H1 (cell line): ENCODE measurements at regions not wholly inside any gene's neighbourhood (a gene's known extent, or its start where the extent isn't known, plus 50 kb on each side); places are given as distances from the start of the nearest gene placed in this dataset.

Experiments
- CTCF ChIA-PET: fragments of 300-600 bp; sonication (Branson Sonifier 250); formaldehyde crosslinking; loops from one replicate; lab custom pipeline; 2021; ENCODE audit not compliant: partially characterized antibody; lab: Charles Lee
- POLR2A ChIA-PET: fragments of 300-600 bp; sonication (Branson Sonifier 250); formaldehyde crosslinking; loops from one replicate; lab custom pipeline; 2021; ENCODE audit warnings: inconsistent platforms; ENCODE audit not compliant: partially characterized antibody; lab: Charles Lee
- DNase-seq, 2 experiments: peaks; one replicate each; pipeline versions ENCODE4 v3.0.0 to v3.0.0-alpha.2; 2010 to 2022; ENCODE audit warnings: low spot score in 2 of 2, low read depth in 1 of 2, mixed read lengths in 1 of 2
- FAIRE-seq: peaks from 2 replicates; lab custom pipeline; 2011; peaks lifted over from hg19 to GRCh38; lab: Jason Lieb, UNC
- H2AFZ ChIP-seq: 2 replicates; pipeline ENCODE4 v1.8.1; 2012; ENCODE audit warnings: low read length, inconsistent platforms
- H2AK5ac ChIP-seq: 2 replicates; pipeline ENCODE4 v1.6.1; 2013; ENCODE audit warnings: low read depth, low read length
- H2BK120ac ChIP-seq: replicated peaks from 2 replicates; pipeline ENCODE3; 2013; ENCODE audit warnings: low read depth, low read length, inconsistent platforms
- H2BK12ac ChIP-seq: 2 replicates; pipeline ENCODE4 v1.6.1; 2013; ENCODE audit warnings: low read depth, low read length
- H2BK15ac ChIP-seq: 2 replicates; pipeline ENCODE4 v1.6.1; 2013; ENCODE audit warnings: low read length
- H2BK20ac ChIP-seq: 2 replicates; pipeline ENCODE4 v1.6.1; 2013; ENCODE audit warnings: low read length
- H2BK5ac ChIP-seq: 2 replicates; pipeline ENCODE4 v1.6.1; 2013; ENCODE audit warnings: low read depth, low read length
- H3K14ac ChIP-seq: 2 replicates; pipeline ENCODE4 v1.6.1; 2013; ENCODE audit warnings: inconsistent platforms; ENCODE audit not compliant: insufficient read length
- H3K18ac ChIP-seq: 2 replicates; pipeline ENCODE4 v1.6.1; 2013; ENCODE audit warnings: low read length; ENCODE audit errors: extremely low read depth
- H3K23ac ChIP-seq: 2 replicates; pipeline ENCODE4 v1.6.1; 2013; ENCODE audit warnings: inconsistent platforms; ENCODE audit not compliant: insufficient read length
- H3K23me2 ChIP-seq: 2 replicates; pipeline ENCODE4 v1.6.1; 2013; ENCODE audit warnings: low read depth, low read length
- H3K27ac ChIP-seq: 2 replicates; pipeline ENCODE4 v1.6.1; 2011; ENCODE audit warnings: low read depth, low read length, inconsistent platforms
- H3K27me3 ChIP-seq, 4 experiments: replicated peaks in 1 of 4; 1 replicate in 1 of 4; 2 replicates in 3 of 4; pipeline versions ENCODE4 v1.6.1 to v1.8.1; 2011 to 2013; ENCODE audit warnings: low read length in 3 of 4, mild to moderate bottlenecking in 3 of 4, inconsistent platforms in 2 of 4, mixed read lengths in 2 of 4, moderate library complexity in 1 of 4; ENCODE audit not compliant: control insufficient read depth in 3 of 4, insufficient read depth in 3 of 4; ENCODE audit errors: extremely low read depth in 1 of 4
- H3K36me3 ChIP-seq, 4 experiments: 2 replicates each; pipeline versions ENCODE4 v1.6.1 to v1.8.1; 2011 to 2013; ENCODE audit warnings: mild to moderate bottlenecking in 4 of 4, low read length in 3 of 4, moderate library complexity in 2 of 4, control low read depth in 1 of 4, inconsistent platforms in 1 of 4; ENCODE audit not compliant: insufficient read depth in 4 of 4, control insufficient read depth in 2 of 4
- H3K4ac ChIP-seq: replicated peaks from 2 replicates; pipeline ENCODE3; 2013; ENCODE audit warnings: low read length, low read depth, mixed read lengths, inconsistent platforms; ENCODE audit not compliant: insufficient read length
- H3K4me1 ChIP-seq, 4 experiments: replicated peaks in 1 of 4; 1 replicate in 1 of 4; 2 replicates in 3 of 4; pipeline versions ENCODE4 v1.6.1 to v1.8.1; 2011 to 2013; ENCODE audit warnings: low read length in 3 of 4, inconsistent platforms in 2 of 4, mixed read lengths in 1 of 4; ENCODE audit not compliant: insufficient read depth in 4 of 4, control insufficient read depth in 3 of 4
- H3K4me2 ChIP-seq, 2 experiments: 2 replicates each; pipeline versions ENCODE4 v1.6.1 to v1.8.1; 2011 to 2013; ENCODE audit warnings: low read depth in 2 of 2, low read length in 2 of 2, control low read depth in 1 of 2, inconsistent platforms in 1 of 2, mild to moderate bottlenecking in 1 of 2; ENCODE audit not compliant: insufficient read depth in 1 of 2
- H3K4me3 ChIP-seq, 4 experiments: fragments of 200-600, 300-600 bp in 1 of 4; sonication (generic), shearing (Covaris generic), sonication (Bioruptor Twin) in 1 of 4; 2 replicates each; pipeline versions ENCODE4 v1.5.1 to v1.8.1; 2011 to 2016; ENCODE audit warnings: low read length in 4 of 4, low read depth in 3 of 4, control low read depth in 2 of 4, inconsistent platforms in 2 of 4, mild to moderate bottlenecking in 2 of 4, mixed read lengths in 1 of 4, moderate library complexity in 1 of 4; ENCODE audit not compliant: insufficient read depth in 2 of 4; ENCODE audit errors: extremely low read depth in 1 of 4
- H3K56ac ChIP-seq: replicated peaks from 2 replicates; pipeline ENCODE3; 2013; ENCODE audit warnings: low read depth, mild to moderate bottlenecking, mixed read lengths, low read length, inconsistent platforms; ENCODE audit not compliant: insufficient read length
- H3K79me1 ChIP-seq: 2 replicates; pipeline ENCODE4 v1.6.1; 2013; ENCODE audit warnings: low read depth, low read length, control low read depth
- H3K79me2 ChIP-seq, 2 experiments: 2 replicates each; pipeline versions ENCODE4 v1.6.1 to v1.8.1; 2012 to 2013; ENCODE audit warnings: low read length in 2 of 2, mild to moderate bottlenecking in 2 of 2, inconsistent platforms in 1 of 2; ENCODE audit not compliant: insufficient read depth in 2 of 2, control insufficient read depth in 1 of 2
- H3K9ac ChIP-seq, 4 experiments: replicated peaks in 1 of 4; 1 replicate in 1 of 4; 2 replicates in 3 of 4; pipeline versions ENCODE4 v1.6.1 to v1.8.1; 2011 to 2013; ENCODE audit warnings: low read depth in 3 of 4, low read length in 3 of 4, control low read depth in 2 of 4, mild to moderate bottlenecking in 2 of 4, moderate library complexity in 2 of 4, inconsistent platforms in 1 of 4; ENCODE audit errors: extremely low read depth in 1 of 4
- H3K9me3 ChIP-seq, 2 experiments: 2 replicates each; pipeline versions ENCODE4 v1.6.1 to v1.8.1; 2012 to 2013; ENCODE audit warnings: mild to moderate bottlenecking in 2 of 2, moderate library complexity in 2 of 2, control low read depth in 1 of 2, inconsistent platforms in 1 of 2, low read depth in 1 of 2, low read length in 1 of 2, mixed read lengths in 1 of 2; ENCODE audit not compliant: insufficient read depth in 2 of 2
- H4K20me1 ChIP-seq, 2 experiments: replicated peaks in 1 of 2; 2 replicates each; pipeline versions ENCODE3 to v1.8.1; 2011 to 2013; ENCODE audit warnings: inconsistent platforms in 2 of 2, low read length in 2 of 2, mild to moderate bottlenecking in 1 of 2; ENCODE audit not compliant: insufficient read depth in 2 of 2, control insufficient read depth in 1 of 2
- H4K5ac ChIP-seq: 2 replicates; pipeline ENCODE4 v1.6.1; 2013; ENCODE audit warnings: low read length, low read depth, mixed read lengths, inconsistent platforms; ENCODE audit not compliant: insufficient read length
- H4K8ac ChIP-seq: 2 replicates; pipeline ENCODE4 v1.8.0; 2013; ENCODE audit warnings: mild to moderate bottlenecking, moderate library complexity, low read length, inconsistent platforms; ENCODE audit not compliant: insufficient read depth; ENCODE audit errors: extremely low read depth
- H4K91ac ChIP-seq: replicated peaks from 2 replicates; pipeline ENCODE3; 2013; ENCODE audit warnings: low read length, mixed read lengths, inconsistent platforms; ENCODE audit not compliant: insufficient read length
- BRCA1 ChIP-seq: IDR thresholded peaks from 2 replicates; pipeline ENCODE4 v1.6.1; 2012; ENCODE audit warnings: low read depth, low read length, improper control_type of control experiment
- CBX8 ChIP-seq: fragments of 300-800, 300-1000 bp; sonication (generic); IDR thresholded peaks from 2 replicates; pipeline ENCODE4 v1.7.1; 2016; ENCODE audit warnings: low read depth, low read length, borderline replicate concordance
- CHD2 ChIP-seq: IDR thresholded peaks from 2 replicates; pipeline ENCODE4 v1.6.1; 2012; ENCODE audit warnings: low read length, improper control_type of control experiment
- HDAC2 ChIP-seq, 2 experiments: fragments of 300-600 bp in 1 of 2; sonication (generic) in 1 of 2; IDR thresholded peaks; 2 replicates each; pipeline ENCODE4 v1.6.1; 2011 to 2012; ENCODE audit warnings: low read depth in 2 of 2, low read length in 2 of 2, mild to moderate bottlenecking in 2 of 2, moderate library complexity in 2 of 2, borderline replicate concordance in 1 of 2, inconsistent platforms in 1 of 2
- JUND ChIP-seq: IDR thresholded peaks from 2 replicates; pipeline ENCODE4 v1.6.1; 2011; ENCODE audit warnings: mild to moderate bottlenecking, improper control_type of control experiment, low read length
- KDM4A ChIP-seq: IDR thresholded peaks from one replicate; pipeline ENCODE4 v1.7.1; 2012; ENCODE audit warnings: low read depth, mild to moderate bottlenecking, moderate library complexity, low read length, inconsistent platforms; ENCODE audit not compliant: severe bottlenecking
- NRF1 ChIP-seq: IDR thresholded peaks from 2 replicates; pipeline ENCODE4 v1.6.1; 2011; ENCODE audit warnings: mild to moderate bottlenecking, low read depth, low read length, improper control_type of control experiment
- POLR2A ChIP-seq, 2 experiments: IDR thresholded peaks; 1 replicate in 1 of 2; 2 replicates in 1 of 2; pipeline ENCODE4 v1.6.1; 2011; ENCODE audit warnings: low read depth in 2 of 2, low read length in 2 of 2, mild to moderate bottlenecking in 2 of 2; ENCODE audit errors: control extremely low read depth in 1 of 2
- POLR2AphosphoS5 ChIP-seq: IDR thresholded peaks from 2 replicates; pipeline ENCODE4 v1.6.1; 2011; ENCODE audit warnings: low read depth, low read length
- SIRT6 ChIP-seq: IDR thresholded peaks from one replicate; pipeline ENCODE4 v1.7.1; 2012; ENCODE audit warnings: low read length, inconsistent platforms
- TAF1 ChIP-seq: IDR thresholded peaks from 2 replicates; pipeline ENCODE4 v1.6.1; 2011; ENCODE audit warnings: mild to moderate bottlenecking, low read depth, low read length
- TCF12 ChIP-seq: IDR thresholded peaks from 2 replicates; pipeline ENCODE4 v1.6.1; 2011; ENCODE audit warnings: low read depth, mild to moderate bottlenecking, low read length
- WGBS, 2 experiments: shearing (Covaris generic) in 1 of 2; methylation state at CpG; one replicate each; pipeline versions ENCODE4 v1.1.6 to v1.1.7; 2013 to 2015; ENCODE audit warnings: low lambda C conversion rate in 2 of 2, mixed read lengths in 2 of 2, inconsistent platforms in 1 of 2, low coverage in 1 of 2, missing lambda C conversion rate in 1 of 2; ENCODE audit not compliant: insufficient replicate concordance in 2 of 2, insufficient coverage in 1 of 2, insufficient read length in 1 of 2; ENCODE audit errors: extremely low coverage in 1 of 2, missing lambda C conversion rate in 1 of 2; 5-methylcytosine and 5-hydroxymethylcytosine counted together
- TF ChIP-seq, protein P1 (sequence below), 3 experiments: IDR thresholded peaks; 1 replicate in 2 of 3; 2 replicates in 1 of 3; pipeline versions ENCODE4 v1.5.1 to v1.6.1; 2011; ENCODE audit warnings: low read length in 3 of 3, mild to moderate bottlenecking in 3 of 3, inconsistent platforms in 2 of 3, low read depth in 1 of 3, moderate library complexity in 1 of 3; ENCODE audit not compliant: insufficient read depth in 1 of 3; ENCODE audit errors: control extremely low read depth in 1 of 3

DNA sequence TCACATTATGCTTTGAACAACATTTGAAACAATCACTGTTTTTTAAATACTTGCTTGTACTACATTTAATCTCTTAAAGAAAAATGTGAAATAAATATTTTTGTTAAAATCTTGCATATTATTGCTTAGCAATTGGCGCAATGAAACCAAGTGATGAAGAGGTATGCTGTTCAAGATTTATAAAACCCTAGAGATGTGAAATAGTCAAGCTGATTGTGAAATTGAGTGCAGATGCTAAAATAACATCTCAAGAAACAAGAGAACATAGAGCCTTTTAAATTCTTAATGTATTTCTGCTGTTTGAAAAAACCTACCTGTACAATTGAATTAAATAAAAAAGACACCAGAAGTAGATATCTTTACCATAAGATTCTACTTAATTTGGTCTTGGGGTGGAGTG is 179.2 kb upstream of the MCHR2 start:
- no peak overlapping the region for H3K9ac ChIP-seq
- no peak overlapping the region for H2BK20ac ChIP-seq
- no peak overlapping the region for H2AK5ac ChIP-seq
- CTCF ChIA-PET, result interaction anchor here (0.8 to 2.3 kb wide), 3 partner anchors 56 to 491 kb away, joined by 3 to 8 read pairs (median 6); no protein-coding TSS in a partner anchor
- no peaks in the 10 kb centered on the region for H3K9me3 ChIP-seq
- H4K5ac ChIP-seq, result no peak overlapping the region
- no peak for FAIRE-seq
- no peaks in the 10 kb centered on the region for H3K79me1 ChIP-seq
- H4K8ac ChIP-seq, result no peak overlapping the region
- H3K27ac ChIP-seq, result no peak overlapping the region
- no peak overlapping the region for H3K4me2 ChIP-seq
- H4K20me1 ChIP-seq, result no peaks in the 10 kb centered on the region
- POLR2A ChIA-PET, result interaction anchor here (1.5 kb wide), 1 partner anchor 10 kb away, joined by 4 read pairs; no protein-coding TSS in a partner anchor
- WGBS, 2 experiments, result 52% methylated on average over 1 of the region's 1 CpG; no CpG with 5 or more reads in 1 of the 2 experiments
- no peak for DNase-seq
- no peak overlapping the region for H2BK15ac ChIP-seq
- H3K4ac ChIP-seq, result no peak overlapping the region
- H3K23me2 ChIP-seq, result no peaks in the 10 kb centered on the region; the same call in 1 of the 2 replicates
- no peak overlapping the region for H3K56ac ChIP-seq
- no peak overlapping the region for H3K23ac ChIP-seq
- H3K36me3 ChIP-seq, result no peaks in the 10 kb centered on the region
- H2BK120ac ChIP-seq, result no peak overlapping the region
- H3K4me3 ChIP-seq, result no peak overlapping the region
- no peaks in the 10 kb centered on the region for H3K79me2 ChIP-seq
- no peak overlapping the region for H4K91ac ChIP-seq
- H2BK12ac ChIP-seq, result no peak overlapping the region
- no peak overlapping the region for H2AFZ ChIP-seq
- peaks cover 5 to 13% (median 11%) of the 10 kb centered on the region in 4 experiments; a peak in 6 of 7 replicates for H3K4me1 ChIP-seq
- peaks cover 0 to 5% (median 2%) of the 10 kb centered on the region in 4 experiments; a peak in 4 of 7 replicates for H3K27me3 ChIP-seq
- no peak overlapping the region for H3K18ac ChIP-seq
- H2BK5ac ChIP-seq, result no peak overlapping the region
- H3K14ac ChIP-seq, result no peak overlapping the region
- TF ChIP-seq CBX8 (no peak), POLR2AphosphoS5 (no peak), HDAC2 (IDR thresholded peaks at IDR 0.05; ENCODE audit: borderline replicate concordance in 1 of 2, low read depth in 2 of 2, low read length in 2 of 2) (no peak), NRF1 (no peak), CHD2 (no peak), KDM4A (no peak), TAF1 (no peak), POLR2A (IDR thresholded peaks at IDR 0.05; ENCODE audit: control extremely low read depth in 1 of 2, low read depth in 2 of 2, low read length in 2 of 2) (no peak), TCF12 (no peak), BRCA1 (no peak), JUND (no peak), SIRT6 (no peak)
- TF ChIP-seq, protein P1, sequence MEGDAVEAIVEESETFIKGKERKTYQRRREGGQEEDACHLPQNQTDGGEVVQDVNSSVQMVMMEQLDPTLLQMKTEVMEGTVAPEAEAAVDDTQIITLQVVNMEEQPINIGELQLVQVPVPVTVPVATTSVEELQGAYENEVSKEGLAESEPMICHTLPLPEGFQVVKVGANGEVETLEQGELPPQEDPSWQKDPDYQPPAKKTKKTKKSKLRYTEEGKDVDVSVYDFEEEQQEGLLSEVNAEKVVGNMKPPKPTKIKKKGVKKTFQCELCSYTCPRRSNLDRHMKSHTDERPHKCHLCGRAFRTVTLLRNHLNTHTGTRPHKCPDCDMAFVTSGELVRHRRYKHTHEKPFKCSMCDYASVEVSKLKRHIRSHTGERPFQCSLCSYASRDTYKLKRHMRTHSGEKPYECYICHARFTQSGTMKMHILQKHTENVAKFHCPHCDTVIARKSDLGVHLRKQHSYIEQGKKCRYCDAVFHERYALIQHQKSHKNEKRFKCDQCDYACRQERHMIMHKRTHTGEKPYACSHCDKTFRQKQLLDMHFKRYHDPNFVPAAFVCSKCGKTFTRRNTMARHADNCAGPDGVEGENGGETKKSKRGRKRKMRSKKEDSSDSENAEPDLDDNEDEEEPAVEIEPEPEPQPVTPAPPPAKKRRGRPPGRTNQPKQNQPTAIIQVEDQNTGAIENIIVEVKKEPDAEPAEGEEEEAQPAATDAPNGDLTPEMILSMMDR (IDR thresholded peaks at IDR 0.05; ENCODE audit: control extremely low read depth in 1 of 3, insufficient read depth in 1 of 3, low read depth in 1 of 3, low read length in 3 of 3), result no peak
